ENCODE measurements at regions not wholly inside any gene's neighbourhood (a gene's known extent, or its start where the extent isn't known, plus 50 kb on each side); places are given as distances from the start of the nearest gene placed in this dataset.

GRCh38 chr16:50441486-50442157 lies 72.8 kb upstream of the BRD7 start:
- Histone ChIP-seq H3K79me2 (ENCODE audit: insufficient read depth, low read length) (no peaks in the 10 kb centered on the region), H3K4me2 (ENCODE audit: insufficient read depth, low read length) (no peak overlapping the region), H4K20me1 (ENCODE audit: insufficient read depth, low read length) (no peaks in the 10 kb centered on the region), H3K4me3 (ENCODE audit: insufficient read depth, low read length) (no peak overlapping the region), H3K27ac (ENCODE audit: low read depth, low read length) (no peak overlapping the region), H3K9me3 (ENCODE audit: low read depth, low read length) (no peaks in the 10 kb centered on the region), H3K4me1 (ENCODE audit: insufficient read depth, low read length) (no peaks in the 10 kb centered on the region), H3K27me3 (ENCODE audit: insufficient read depth, low read length) (peaks cover 4% of the 10 kb centered on the region), H2AFZ (ENCODE audit: low read length) (no peak overlapping the region), H3K36me3 (ENCODE audit: insufficient read depth, low read length) (no peaks in the 10 kb centered on the region)
- DNase-seq (ENCODE audit: insufficient read length, low spot score, missing footprints) = peak; percentile 45
- no peak for TF ChIP-seq CTCF (IDR thresholded peaks at IDR 0.05; ENCODE audit: extremely low read depth, low read depth, low read length)

DNA sequence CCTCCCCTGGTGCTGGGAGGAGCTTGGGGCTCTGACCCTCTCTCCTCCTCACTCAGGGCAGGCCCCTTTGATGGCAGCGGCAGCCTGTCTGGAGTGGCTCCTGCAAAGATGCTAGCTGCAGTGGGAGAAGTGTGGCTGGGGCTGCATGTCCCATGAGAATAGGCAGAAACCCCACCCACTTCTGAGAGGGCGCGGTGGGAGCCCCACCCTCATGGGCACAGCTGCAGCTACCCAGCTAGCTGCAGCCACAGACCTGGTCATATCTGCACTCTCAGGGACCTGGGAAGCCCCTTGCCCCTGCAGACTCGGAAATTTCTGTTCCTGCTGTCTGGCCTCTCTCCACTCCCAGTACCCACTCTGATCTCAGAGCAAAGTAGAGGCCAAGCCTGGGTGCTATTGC lies 72.2 kb upstream of the BRD7 start:
- no peaks in the 10 kb centered on the region for H3K4me1 ChIP-seq (ENCODE audit: insufficient read depth, low read length)
- H3K27ac ChIP-seq (ENCODE audit: low read depth, low read length) = no peak overlapping the region
- H3K4me2 ChIP-seq (ENCODE audit: insufficient read depth, low read length) = no peak overlapping the region
- peaks cover 2% of the 10 kb centered on the region for H3K27me3 ChIP-seq (ENCODE audit: insufficient read depth, low read length)
- DNase-seq (ENCODE audit: insufficient read length, low spot score, missing footprints) = no peak
- H3K79me2 ChIP-seq (ENCODE audit: insufficient read depth, low read length) = no peaks in the 10 kb centered on the region
- no peak for TF ChIP-seq CTCF (IDR thresholded peaks at IDR 0.05; ENCODE audit: extremely low read depth, low read depth, low read length)
- H3K36me3 ChIP-seq (ENCODE audit: insufficient read depth, low read length) = no peaks in the 10 kb centered on the region
- H3K4me3 ChIP-seq (ENCODE audit: insufficient read depth, low read length) = no peak overlapping the region
- H4K20me1 ChIP-seq (ENCODE audit: insufficient read depth, low read length) = no peaks in the 10 kb centered on the region
- no peak overlapping the region for H2AFZ ChIP-seq (ENCODE audit: low read length)
- H3K9me3 ChIP-seq (ENCODE audit: low read depth, low read length) = no peaks in the 10 kb centered on the region

- H3K27me3 ChIP-seq (ENCODE audit: insufficient read depth, low read length) = no peaks in the 10 kb centered on the region
- no peak overlapping the region for H3K4me2 ChIP-seq (ENCODE audit: insufficient read depth, low read length)
- H3K9me3 ChIP-seq (ENCODE audit: low read depth, low read length) = no peaks in the 10 kb centered on the region
- no peak overlapping the region for H2AFZ ChIP-seq (ENCODE audit: low read length)
- no peaks in the 10 kb centered on the region for H4K20me1 ChIP-seq (ENCODE audit: insufficient read depth, low read length)
- H3K4me1 ChIP-seq (ENCODE audit: insufficient read depth, low read length) = no peaks in the 10 kb centered on the region
- no peak for TF ChIP-seq CTCF (IDR thresholded peaks at IDR 0.05; ENCODE audit: extremely low read depth, low read depth, low read length)
- no peak overlapping the region for H3K27ac ChIP-seq (ENCODE audit: low read depth, low read length)
- H3K36me3 ChIP-seq (ENCODE audit: insufficient read depth, low read length) = no peaks in the 10 kb centered on the region
- no peak for DNase-seq (ENCODE audit: insufficient read length, low spot score, missing footprints)
- H3K4me3 ChIP-seq (ENCODE audit: insufficient read depth, low read length) = no peak overlapping the region
- no peaks in the 10 kb centered on the region for H3K79me2 ChIP-seq (ENCODE audit: insufficient read depth, low read length)
Measured at GRCh38 chr16:50440531-50440930, 71.7 kb upstream of the BRD7 start.

- no peak for DNase-seq (ENCODE audit: insufficient read length, low spot score, missing footprints)
- Histone ChIP-seq H3K4me2 (ENCODE audit: insufficient read depth, low read length) (no peak overlapping the region), H2AFZ (ENCODE audit: low read length) (no peak overlapping the region), H3K27me3 (ENCODE audit: insufficient read depth, low read length) (no peaks in the 10 kb centered on the region), H3K9me3 (ENCODE audit: low read depth, low read length) (no peaks in the 10 kb centered on the region), H4K20me1 (ENCODE audit: insufficient read depth, low read length) (no peaks in the 10 kb centered on the region), H3K27ac (ENCODE audit: low read depth, low read length) (no peak overlapping the region), H3K79me2 (ENCODE audit: insufficient read depth, low read length) (no peaks in the 10 kb centered on the region), H3K4me1 (ENCODE audit: insufficient read depth, low read length) (no peaks in the 10 kb centered on the region), H3K36me3 (ENCODE audit: insufficient read depth, low read length) (no peaks in the 10 kb centered on the region), H3K4me3 (ENCODE audit: insufficient read depth, low read length) (no peak overlapping the region)
- no peak for TF ChIP-seq CTCF (IDR thresholded peaks at IDR 0.05; ENCODE audit: extremely low read depth, low read depth, low read length)
Measured at GRCh38 chr16:50437769-50438437, 69.1 kb upstream of the BRD7 start.

All from osteoblast (primary cell).